Pancreas (tissue), 10 donors: ENCODE measurements at regions not wholly inside any gene's neighbourhood (a gene's known extent, or its start where the extent isn't known, plus 50 kb on each side); places are given as distances from the start of the nearest gene placed in this dataset.

ENCODE experiments used
- ATAC-seq, 4 donors: fragments of 200-7000 bp; cut with Tn5 transposase; one replicate each; pipeline versions ENCODE4 v1.8.0 to v1.9.1; 2020; ENCODE audit warnings: mild to moderate bottlenecking in 4 of 4, moderate library complexity in 4 of 4
- DNase-seq, 6 donors: peaks; one replicate each; pipeline ENCODE4 v3.0.0-alpha.2; 2020
- FAIRE-seq: peaks from 2 replicates; lab custom pipeline; 2012; peaks lifted over from hg19 to GRCh38; lab: Jason Lieb, UNC
- H3K27ac ChIP-seq, 4 donors: fragments of 200-600 bp; sonication (generic); 1 replicate in 3 of 4; 2 replicates in 1 of 4; pipeline versions ENCODE4 v1.5.0 to v1.8.0; 2020
- H3K27me3 ChIP-seq, 4 donors: fragments of 200-600 bp; one replicate each; pipeline ENCODE4 v1.8.0; 2021
- H3K36me3 ChIP-seq, 3 donors: fragments of 200-600 bp; sonication (generic) in 1 of 3; one replicate each; pipeline versions ENCODE4 v1.5.0 to v1.8.0; 2020 to 2021
- H3K4me1 ChIP-seq, 3 donors: fragments of 200-600 bp; one replicate each; pipeline ENCODE4 v1.8.0; 2021
- H3K4me3 ChIP-seq, 4 donors: fragments of 200-600 bp; sonication (generic) in 2 of 4; one replicate each; pipeline versions ENCODE4 v1.5.0 to v1.8.0; 2020 to 2021
- H3K9me3 ChIP-seq, 4 donors: fragments of 200-600 bp; one replicate each; pipeline ENCODE4 v1.8.0; 2021
- CTCF ChIP-seq, 4 donors: fragments of 200-600 bp; sonication (generic) in 3 of 4; IDR thresholded peaks; one replicate each; pipeline versions ENCODE4 v1.5.0 to v1.8.0; 2021; ENCODE audit warnings: antibody characterized with exemption in 4 of 4
- WGBS, 2 donors: extraction: QIAGEN DNeasy Blood & Tissue Kit; methylation state at CpG; one replicate each; pipeline ENCODE4 v1.1.7; 2013; 5-methylcytosine and 5-hydroxymethylcytosine counted together
- intact Hi-C, 3 donors: fragments of 100-400 bp; cut with DNase I; formaldehyde crosslinking; loops; one replicate each; pipeline versions ENCODE4 v1.11.1 to v1.14.2; 2022
- donor health status: healthy with polysubstance abuse.
- donor health status: DM: no; HTN: no; CAD: no; lungs with moderate emphysema.
- donor health status: DM: no; HTN: no; CAD: no.
- donor health status: control.
- donor health status: control.
- donor health status: Bipolar disorder and iron deficiency.
- donor health status: DM: yes; HTN: yes; CAD: no.
- donor health status: DM: no; HTN: no; CAD: no.
- donor health status: DM: no; HTN: no; CAD: no.
- donor health status: DM: yes; HTN: yes; CAD: no.

- WGBS, 2 donors = 92 to 94% methylated on average over 3 of the region's 3 CpGs
- no peak overlapping the region for H3K27ac ChIP-seq
- H3K4me1 ChIP-seq = no peaks in the 10 kb centered on the region
- no peak overlapping the region for H3K4me3 ChIP-seq
- no peak for TF ChIP-seq CTCF (IDR thresholded peaks at IDR 0.05)
- no peaks in the 10 kb centered on the region for H3K36me3 ChIP-seq
- no peaks in the 10 kb centered on the region for H3K27me3 ChIP-seq
- no peaks in the 10 kb centered on the region for H3K9me3 ChIP-seq
- ATAC-seq (no peak), FAIRE-seq (no peak), DNase-seq (no peak)
- intact Hi-C loops = no loop called here
Measured at GRCh38 chr11:24293964-24294363, 202.9 kb upstream of the LUZP2 start.

GRCh38 chr11:24295360-24295759, 201.5 kb upstream of the LUZP2 start:
- ATAC-seq (no peak), DNase-seq (no peak), FAIRE-seq (no peak)
- Histone ChIP-seq H3K36me3 (no peaks in the 10 kb centered on the region), H3K4me1 (no peaks in the 10 kb centered on the region), H3K4me3 (no peak overlapping the region), H3K27me3 (no peaks in the 10 kb centered on the region), H3K27ac (no peak overlapping the region), H3K9me3 (no peaks in the 10 kb centered on the region)
- no peak for TF ChIP-seq CTCF (IDR thresholded peaks at IDR 0.05)
- 41 to 67% methylated on average over 2 of the region's 2 CpGs for WGBS, 2 donors
- intact Hi-C loops = no loop called here

- intact Hi-C loops = no loop called here
- H3K4me3 ChIP-seq = no peak overlapping the region
- no peaks in the 10 kb centered on the region for H3K36me3 ChIP-seq
- DNase-seq = no peak
- H3K4me1 ChIP-seq = no peaks in the 10 kb centered on the region
- no peaks in the 10 kb centered on the region for H3K9me3 ChIP-seq
- no peak overlapping the region for H3K27ac ChIP-seq
- no peak for TF ChIP-seq CTCF (IDR thresholded peaks at IDR 0.05)
- no peak for ATAC-seq
- WGBS, 2 donors = 88 to 95% methylated on average over 2 of the region's 2 CpGs
- H3K27me3 ChIP-seq = no peaks in the 10 kb centered on the region
- FAIRE-seq = no peak
Measured at GRCh38 chr11:24297461-24297860, 199.4 kb upstream of the LUZP2 start.

GRCh38 chr11:24298146-24298545, 198.7 kb upstream of the LUZP2 start:
- DNase-seq (no peak), ATAC-seq (no peak), FAIRE-seq (no peak)
- H3K36me3 ChIP-seq = no peaks in the 10 kb centered on the region
- H3K9me3 ChIP-seq = no peaks in the 10 kb centered on the region
- no peak overlapping the region for H3K27ac ChIP-seq
- intact Hi-C loops = no loop called here
- no peaks in the 10 kb centered on the region for H3K27me3 ChIP-seq
- WGBS, 2 donors = 62 to 81% methylated on average over 2 of the region's 2 CpGs
- H3K4me1 ChIP-seq = no peaks in the 10 kb centered on the region
- H3K4me3 ChIP-seq = no peak overlapping the region
- TF ChIP-seq CTCF (IDR thresholded peaks at IDR 0.05) = no peak

- Histone ChIP-seq H3K36me3 (no peaks in the 10 kb centered on the region), H3K27ac (no peak overlapping the region), H3K4me3 (no peak overlapping the region), H3K27me3 (no peaks in the 10 kb centered on the region), H3K4me1 (no peaks in the 10 kb centered on the region), H3K9me3 (no peaks in the 10 kb centered on the region)
- FAIRE-seq (no peak), DNase-seq (no peak), ATAC-seq (no peak)
- intact Hi-C loops = no loop called here
- 66 to 79% methylated on average over 2 of the region's 2 CpGs for WGBS, 2 donors
- TF ChIP-seq CTCF (IDR thresholded peaks at IDR 0.05) = no peak
Measured at GRCh38 chr11:24311974-24312373, 184.9 kb upstream of the LUZP2 start.
